PC-3 (cell line): ENCODE measurements at regions not wholly inside any gene's neighbourhood (a gene's known extent, or its start where the extent isn't known, plus 50 kb on each side); places are given as distances from the start of the nearest gene placed in this dataset.
A peak's percentile ranks its signal among the peaks of the same experiment; 100 is the strongest.

Source experiments
- ATAC-seq: fragments of 200-7000 bp; cut with Tn5 transposase; 2 replicates; pipeline ENCODE4 v1.9.1; 2020; ENCODE audit warnings: mild to moderate bottlenecking, moderate library complexity
- BruUV-seq: library from RNA; stranded (reverse); fragments of 400-500 nt; replicated peaks from 2 replicates; lab custom pipeline; 2021; lab: Mats Ljungman, UMichigan
- CTCF ChIA-PET: fragments of 300-600 bp; sonication (Branson Sonifier 250); formaldehyde crosslinking; loops from one replicate; lab custom pipeline; 2022; ENCODE audit warnings: antibody characterized with exemption; lab: Charles Lee
- POLR2A ChIA-PET: fragments of 300-600 bp; sonication (Branson Sonifier 250); formaldehyde crosslinking; loops from one replicate; lab custom pipeline; 2022; ENCODE audit warnings: antibody characterized with exemption; ENCODE audit not compliant: unreplicated experiment; lab: Charles Lee
- DNase-seq: peaks from one replicate; pipeline ENCODE4 v3.0.0-alpha.2; 2015
- H2AFZ ChIP-seq: fragments of 300-600 bp; sonication (generic); 2 replicates; pipeline ENCODE4 v1.6.0; 2016; ENCODE audit warnings: antibody characterized with exemption, low read length
- H3F3A ChIP-seq: fragments of 300-600 bp; sonication (generic); one replicate; pipeline ENCODE4 v1.6.0; 2017; ENCODE audit warnings: antibody characterized with exemption, low read length, control low read depth, mild to moderate bottlenecking; ENCODE audit not compliant: unreplicated experiment
- H3K27ac ChIP-seq: fragments of 300-600 bp; sonication (generic); 2 replicates; pipeline ENCODE4 v1.5.1; 2016; ENCODE audit warnings: mild to moderate bottlenecking, low read length
- H3K27me3 ChIP-seq: fragments of 300-600 bp; sonication (generic); 2 replicates; pipeline ENCODE4 v1.6.1; 2016; ENCODE audit warnings: low read length, mixed read lengths
- H3K36me3 ChIP-seq: fragments of 300-600 bp; sonication (generic); 2 replicates; pipeline ENCODE4 v1.6.1; 2016; ENCODE audit warnings: low read depth, mixed run types, low read length, mixed read lengths
- H3K4me1 ChIP-seq: fragments of 300-600 bp; sonication (generic); 2 replicates; pipeline ENCODE4 v1.5.1; 2016; ENCODE audit warnings: low read length; ENCODE audit not compliant: insufficient read depth
- H3K4me2 ChIP-seq: fragments of 300-600 bp; sonication (generic); 2 replicates; pipeline ENCODE4 v1.6.0; 2016; ENCODE audit warnings: low read length
- H3K4me3 ChIP-seq: fragments of 300-600 bp; sonication (generic); 2 replicates; pipeline ENCODE4 v1.5.1; 2016; ENCODE audit warnings: mild to moderate bottlenecking, low read length, mixed read lengths
- H3K79me2 ChIP-seq: fragments of 300-600 bp; sonication (generic); 2 replicates; pipeline ENCODE4 v1.6.1; 2017; ENCODE audit warnings: low read length, mixed read lengths
- H3K9ac ChIP-seq: fragments of 300-600 bp; sonication (generic); 2 replicates; pipeline ENCODE4 v1.6.0; 2016; ENCODE audit warnings: mild to moderate bottlenecking, low read length
- H3K9me2 ChIP-seq: fragments of 300-600 bp; sonication (generic); replicated peaks from 2 replicates; pipeline ENCODE4 v1.6.1; 2016; ENCODE audit warnings: mixed run types, low read length, mixed read lengths
- H3K9me3 ChIP-seq: fragments of 300-600 bp; sonication (generic); 2 replicates; pipeline ENCODE4 v1.6.1; 2016; ENCODE audit warnings: low read length, mixed read lengths
- H4K20me1 ChIP-seq: fragments of 300-600 bp; sonication (generic); 2 replicates; pipeline ENCODE4 v1.6.1; 2016; ENCODE audit warnings: low read length, mixed read lengths
- EZH2 ChIP-seq: fragments of 300-600 bp; sonication (generic); IDR thresholded peaks from one replicate; pipeline ENCODE4 v1.6.1; 2017; ENCODE audit warnings: antibody characterized with exemption, mild to moderate bottlenecking, low read length; ENCODE audit not compliant: unreplicated experiment
- EZH2phosphoT487 ChIP-seq: fragments of 300-600 bp; sonication (generic); IDR thresholded peaks from 2 replicates; pipeline ENCODE4 v1.6.1; 2018; ENCODE audit warnings: mild to moderate bottlenecking, antibody characterized with exemption, low read length, borderline replicate concordance
- intact Hi-C: fragments of 100-400 bp; cut with micrococcal nuclease; formaldehyde crosslinking; loops from 2 replicates; pipeline ENCODE4 v1.9.0; 2023
- TF ChIP-seq, protein P1 (sequence below): fragments of 300-600 bp; sonication (generic); conservative IDR thresholded peaks from 2 replicates; pipeline ENCODE4 v1.5.1; 2017; ENCODE audit warnings: antibody characterized with exemption, low read depth, mild to moderate bottlenecking, low read length

DNA sequence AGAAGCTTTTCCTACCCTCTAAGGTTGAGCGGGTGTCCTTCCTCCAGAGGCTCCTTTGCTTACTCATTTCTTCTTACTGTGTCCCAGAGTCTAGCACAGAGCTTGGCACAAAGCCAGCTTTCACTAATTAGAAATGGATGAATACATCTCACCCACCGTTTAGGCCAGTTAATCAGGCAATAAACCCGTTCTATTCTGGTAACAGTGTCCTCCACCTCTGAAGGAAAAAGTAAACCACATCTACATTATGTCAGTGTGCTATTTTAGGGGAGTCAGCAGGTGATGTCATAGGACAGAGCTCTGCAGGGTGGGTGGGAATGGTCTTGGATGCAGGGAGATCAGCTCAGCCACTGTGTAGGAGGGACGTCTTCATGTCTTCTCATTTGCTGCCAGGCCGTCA lies 109.2 kb downstream of the OSTF1 start:
- TF ChIP-seq, protein P1, sequence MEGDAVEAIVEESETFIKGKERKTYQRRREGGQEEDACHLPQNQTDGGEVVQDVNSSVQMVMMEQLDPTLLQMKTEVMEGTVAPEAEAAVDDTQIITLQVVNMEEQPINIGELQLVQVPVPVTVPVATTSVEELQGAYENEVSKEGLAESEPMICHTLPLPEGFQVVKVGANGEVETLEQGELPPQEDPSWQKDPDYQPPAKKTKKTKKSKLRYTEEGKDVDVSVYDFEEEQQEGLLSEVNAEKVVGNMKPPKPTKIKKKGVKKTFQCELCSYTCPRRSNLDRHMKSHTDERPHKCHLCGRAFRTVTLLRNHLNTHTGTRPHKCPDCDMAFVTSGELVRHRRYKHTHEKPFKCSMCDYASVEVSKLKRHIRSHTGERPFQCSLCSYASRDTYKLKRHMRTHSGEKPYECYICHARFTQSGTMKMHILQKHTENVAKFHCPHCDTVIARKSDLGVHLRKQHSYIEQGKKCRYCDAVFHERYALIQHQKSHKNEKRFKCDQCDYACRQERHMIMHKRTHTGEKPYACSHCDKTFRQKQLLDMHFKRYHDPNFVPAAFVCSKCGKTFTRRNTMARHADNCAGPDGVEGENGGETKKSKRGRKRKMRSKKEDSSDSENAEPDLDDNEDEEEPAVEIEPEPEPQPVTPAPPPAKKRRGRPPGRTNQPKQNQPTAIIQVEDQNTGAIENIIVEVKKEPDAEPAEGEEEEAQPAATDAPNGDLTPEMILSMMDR, result no peak
- TF ChIP-seq EZH2phosphoT487 (no peak), EZH2 (no peak)
- Histone ChIP-seq H3K27ac (no peak overlapping the region), H3K4me3 (no peak overlapping the region), H2AFZ (no peak overlapping the region), H3K9ac (no peak overlapping the region), H3K79me2 (no peaks in the 10 kb centered on the region), H3F3A (no peaks in the 10 kb centered on the region), H3K36me3 (no peaks in the 10 kb centered on the region), H4K20me1 (no peaks in the 10 kb centered on the region), H3K27me3 (peaks cover 25% of the 10 kb centered on the region), H3K4me1 (no peaks in the 10 kb centered on the region), H3K4me2 (no peak overlapping the region), H3K9me3 (no peaks in the 10 kb centered on the region), H3K9me2 (no peaks in the 10 kb centered on the region)
- CTCF ChIA-PET, result no interaction called here
- no TSS peak for BruUV-seq
- DNase-seq (no peak), ATAC-seq (no peak)
- POLR2A ChIA-PET, result no interaction called here
- intact Hi-C loops, result no loop called here

DNA sequence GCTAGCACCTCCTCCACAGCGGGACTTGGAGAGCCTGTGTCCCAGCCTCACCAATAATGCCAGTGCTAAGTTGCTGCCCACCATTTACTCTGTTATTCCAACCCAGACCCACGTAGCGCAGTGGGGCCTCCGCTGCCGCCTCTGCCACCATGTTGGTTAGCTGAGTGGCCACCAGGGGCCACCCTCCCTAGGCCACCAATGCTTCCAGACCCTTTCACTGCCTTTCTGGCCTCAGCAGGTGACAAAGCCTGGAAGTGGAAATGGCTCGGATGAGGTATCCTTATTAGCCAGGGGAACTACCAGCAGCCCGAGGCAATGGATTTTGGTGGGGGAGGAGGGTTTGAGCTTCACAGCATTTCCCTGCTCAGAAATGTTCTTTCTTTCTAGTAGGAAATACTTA lies 110.1 kb downstream of the OSTF1 start:
- ChIA-PET POLR2A (no interaction called here), CTCF (no interaction called here)
- peaks cover 25% of the 10 kb centered on the region for H3K27me3 ChIP-seq
- no peak overlapping the region for H3K4me3 ChIP-seq
- ATAC-seq, result no peak
- no peak overlapping the region for H2AFZ ChIP-seq
- no peaks in the 10 kb centered on the region for H3F3A ChIP-seq
- no peaks in the 10 kb centered on the region for H3K9me3 ChIP-seq
- no peak for DNase-seq
- intact Hi-C loops, result no loop called here
- no peak overlapping the region for H3K4me2 ChIP-seq
- H3K27ac ChIP-seq, result no peak overlapping the region
- no peaks in the 10 kb centered on the region for H3K36me3 ChIP-seq
- H4K20me1 ChIP-seq, result no peaks in the 10 kb centered on the region
- BruUV-seq, result no TSS peak
- H3K79me2 ChIP-seq, result no peaks in the 10 kb centered on the region
- TF ChIP-seq, protein P1, result peak; percentile 20; the same call in 1 of the 2 replicates
- no peak for TF ChIP-seq EZH2phosphoT487
- no peaks in the 10 kb centered on the region for H3K4me1 ChIP-seq
- no peak overlapping the region for H3K9ac ChIP-seq
- no peaks in the 10 kb centered on the region for H3K9me2 ChIP-seq

DNA sequence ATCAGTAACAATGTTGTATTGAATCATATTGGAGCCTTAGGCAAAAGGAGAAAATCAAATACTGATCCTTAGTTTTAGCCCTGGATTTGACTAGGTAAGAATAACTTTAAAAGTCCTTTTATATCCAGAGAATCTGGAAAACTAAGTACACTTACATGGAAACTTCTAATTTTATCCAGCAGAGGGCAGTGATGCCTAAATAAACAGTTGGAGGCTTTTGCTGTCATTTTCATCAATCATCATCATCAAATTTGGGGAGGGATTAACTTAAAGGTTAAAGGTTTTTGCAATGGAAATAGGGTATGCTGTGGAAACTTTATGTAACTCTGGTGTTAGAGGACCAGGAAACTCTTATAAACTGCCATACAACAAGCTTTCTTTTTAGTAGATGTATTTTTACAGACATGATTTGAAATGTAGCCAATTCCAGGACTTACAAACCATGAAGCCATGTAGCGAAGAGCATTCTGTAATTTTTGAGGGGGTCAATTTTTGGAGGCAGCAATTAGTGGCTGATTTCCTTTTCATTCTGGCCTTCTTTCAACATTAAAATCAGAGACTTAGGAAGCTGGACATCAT lies 112.7 kb downstream of the OSTF1 start:
- H3K9ac ChIP-seq, result no peak overlapping the region
- no peaks in the 10 kb centered on the region for H3K4me1 ChIP-seq
- no peak overlapping the region for H2AFZ ChIP-seq
- no peak overlapping the region for H3K4me2 ChIP-seq
- H3K9me2 ChIP-seq, result no peaks in the 10 kb centered on the region
- DNase-seq (peak; percentile 74), ATAC-seq (no peak)
- ChIA-PET CTCF (no interaction called here), POLR2A (no interaction called here)
- no peaks in the 10 kb centered on the region for H3K36me3 ChIP-seq
- intact Hi-C loops, result loop anchor here (1.0 to 2.0 kb wide), 2 partner anchors 37 to 1102 kb away; no protein-coding TSS in a partner anchor
- H3K9me3 ChIP-seq, result no peaks in the 10 kb centered on the region
- H3K27ac ChIP-seq, result no peak overlapping the region
- no peaks in the 10 kb centered on the region for H3F3A ChIP-seq
- no peaks in the 10 kb centered on the region for H3K79me2 ChIP-seq
- BruUV-seq, result no TSS peak
- no peak for TF ChIP-seq EZH2phosphoT487
- TF ChIP-seq, protein P1, result peak; percentile 74
- no peaks in the 10 kb centered on the region for H4K20me1 ChIP-seq
- H3K4me3 ChIP-seq, result no peak overlapping the region
- peaks cover 8% of the 10 kb centered on the region; the same call in 1 of the 2 replicates for H3K27me3 ChIP-seq
